Spinal cord (tissue), 9 donors: ENCODE measurements at regions not wholly inside any gene's neighbourhood (a gene's known extent, or its start where the extent isn't known, plus 50 kb on each side); places are given as distances from the start of the nearest gene placed in this dataset.

Experiments used
- DNase-seq, 6 donors: peaks; one replicate each; pipeline versions ENCODE4 v3.0.0 to v3.0.0-alpha.2; 2013 to 2015; ENCODE audit warnings: low spot score in 6 of 6, low read depth in 4 of 6
- H3K27ac ChIP-seq: one replicate; pipeline ENCODE4 v1.5.1; 2013; ENCODE audit warnings: low read depth, low read length, control low read depth
- H3K27me3 ChIP-seq: one replicate; pipeline ENCODE4 v1.6.1; 2013; ENCODE audit warnings: low read length; ENCODE audit not compliant: control insufficient read depth, insufficient read depth
- H3K36me3 ChIP-seq: one replicate; pipeline ENCODE4 v1.6.1; 2013; ENCODE audit warnings: low read length; ENCODE audit not compliant: control insufficient read depth, insufficient read depth
- H3K4me1 ChIP-seq: one replicate; pipeline ENCODE4 v1.6.1; 2013; ENCODE audit warnings: low read length; ENCODE audit not compliant: control insufficient read depth, insufficient read depth
- H3K4me3 ChIP-seq: one replicate; pipeline ENCODE4 v1.5.1; 2013; ENCODE audit warnings: low read depth, low read length, control low read depth
- H3K9me3 ChIP-seq: one replicate; pipeline ENCODE4 v1.6.1; 2013; ENCODE audit warnings: low read length; ENCODE audit not compliant: control insufficient read depth, insufficient read depth
- WGBS: methylation state at CpG from one replicate; pipeline ENCODE4 v1.1.5; 2013; ENCODE audit warnings: missing lambda C conversion rate; ENCODE audit not compliant: insufficient coverage; 5-methylcytosine and 5-hydroxymethylcytosine counted together
- donor health status: healthy.

GRCh38 chr7:22582863-22583622, 83.1 kb upstream of the STEAP1B start:
- peak in 1 of 6 donors; percentile 49 for DNase-seq
- Histone ChIP-seq H3K9me3 (no peaks in the 10 kb centered on the region), H3K36me3 (no peaks in the 10 kb centered on the region), H3K27ac (no peak overlapping the region), H3K27me3 (no peaks in the 10 kb centered on the region), H3K4me3 (no peak overlapping the region), H3K4me1 (no peaks in the 10 kb centered on the region)
- 88% methylated on average over 6 of the region's 7 CpGs for WGBS

GRCh38 chr7:22581099-22581498, 81.1 kb upstream of the STEAP1B start:
- H3K4me1 ChIP-seq, result no peaks in the 10 kb centered on the region
- H3K27ac ChIP-seq, result no peak overlapping the region
- H3K4me3 ChIP-seq, result no peak overlapping the region
- no peak for DNase-seq
- no CpG with 5 or more reads among the region's 3 CpGs for WGBS
- H3K27me3 ChIP-seq, result no peaks in the 10 kb centered on the region
- H3K36me3 ChIP-seq, result no peaks in the 10 kb centered on the region
- no peaks in the 10 kb centered on the region for H3K9me3 ChIP-seq

- Histone ChIP-seq H3K27me3 (no peaks in the 10 kb centered on the region), H3K9me3 (no peaks in the 10 kb centered on the region), H3K4me3 (no peak overlapping the region), H3K4me1 (no peaks in the 10 kb centered on the region), H3K27ac (no peak overlapping the region), H3K36me3 (no peaks in the 10 kb centered on the region)
- no CpG with 5 or more reads among the region's 2 CpGs for WGBS
- no peak for DNase-seq
Observed at GRCh38 chr7:22579961-22580360, 80.0 kb upstream of the STEAP1B start.

- Histone ChIP-seq H3K36me3 (no peaks in the 10 kb centered on the region), H3K27me3 (no peaks in the 10 kb centered on the region), H3K4me3 (no peak overlapping the region), H3K9me3 (no peaks in the 10 kb centered on the region), H3K4me1 (no peaks in the 10 kb centered on the region), H3K27ac (no peak overlapping the region)
- WGBS, result no CpG with 5 or more reads among the region's 5 CpGs
- no peak for DNase-seq
Observed at GRCh38 chr7:22578007-22578733, 78.2 kb upstream of the STEAP1B start.

- H3K9me3 ChIP-seq, result no peaks in the 10 kb centered on the region
- no peak overlapping the region for H3K27ac ChIP-seq
- DNase-seq, result peak in 1 of 6 donors; percentile 30
- WGBS, result 79% methylated on average over 3 of the region's 6 CpGs
- no peaks in the 10 kb centered on the region for H3K36me3 ChIP-seq
- no peaks in the 10 kb centered on the region for H3K27me3 ChIP-seq
- H3K4me1 ChIP-seq, result no peaks in the 10 kb centered on the region
- H3K4me3 ChIP-seq, result no peak overlapping the region
Observed at GRCh38 chr7:22577470-22578001, 77.5 kb upstream of the STEAP1B start.

GRCh38 chr7:22576612-22577469, 76.9 kb upstream of the STEAP1B start:
- no peaks in the 10 kb centered on the region for H3K27me3 ChIP-seq
- WGBS, result 100% methylated on average over 1 of the region's 5 CpGs
- H3K36me3 ChIP-seq, result no peaks in the 10 kb centered on the region
- H3K27ac ChIP-seq, result no peak overlapping the region
- no peak for DNase-seq
- H3K4me1 ChIP-seq, result no peaks in the 10 kb centered on the region
- H3K4me3 ChIP-seq, result no peak overlapping the region
- no peaks in the 10 kb centered on the region for H3K9me3 ChIP-seq

GRCh38 chr7:22574754-22575520, 74.9 kb upstream of the STEAP1B start:
- DNase-seq, result no peak
- WGBS, result 96% methylated on average over 5 of the region's 9 CpGs

GRCh38 chr7:22572937-22573336, 72.9 kb upstream of the STEAP1B start:
- H3K27me3 ChIP-seq, result no peaks in the 10 kb centered on the region
- no peak overlapping the region for H3K4me3 ChIP-seq
- DNase-seq, result no peak
- 100% methylated on average over 3 of the region's 7 CpGs for WGBS
- no peaks in the 10 kb centered on the region for H3K9me3 ChIP-seq
- H3K36me3 ChIP-seq, result no peaks in the 10 kb centered on the region
- H3K4me1 ChIP-seq, result no peaks in the 10 kb centered on the region
- H3K27ac ChIP-seq, result no peak overlapping the region

More at GRCh38 chr7:22574754-22575520, 74.9 kb upstream of the STEAP1B start:
- Histone ChIP-seq H3K27ac (no peak overlapping the region), H3K4me1 (no peaks in the 10 kb centered on the region), H3K9me3 (no peaks in the 10 kb centered on the region), H3K4me3 (no peak overlapping the region), H3K27me3 (no peaks in the 10 kb centered on the region), H3K36me3 (no peaks in the 10 kb centered on the region)

- no peaks in the 10 kb centered on the region for H3K9me3 ChIP-seq
- no peak overlapping the region for H3K4me3 ChIP-seq
- no peak for DNase-seq
- no peaks in the 10 kb centered on the region for H3K27me3 ChIP-seq
- no peaks in the 10 kb centered on the region for H3K36me3 ChIP-seq
- H3K4me1 ChIP-seq, result no peaks in the 10 kb centered on the region
- WGBS, result 60% methylated on average over 6 of the region's 8 CpGs
- no peak overlapping the region for H3K27ac ChIP-seq
Observed at GRCh38 chr7:22572292-22572691, 72.3 kb upstream of the STEAP1B start.
